HG03095 (cell line): ENCODE measurements at regions not wholly inside any gene's neighbourhood (a gene's known extent, or its start where the extent isn't known, plus 50 kb on each side); places are given as distances from the start of the nearest gene placed in this dataset.

Source experiments
- ATAC-seq: cut with Tn5 transposase; IDR thresholded peaks from one replicate; pipeline ENCODE4 v1.9.1; 2021; ENCODE audit warnings: moderate library complexity; ENCODE audit not compliant: unreplicated experiment

DNA sequence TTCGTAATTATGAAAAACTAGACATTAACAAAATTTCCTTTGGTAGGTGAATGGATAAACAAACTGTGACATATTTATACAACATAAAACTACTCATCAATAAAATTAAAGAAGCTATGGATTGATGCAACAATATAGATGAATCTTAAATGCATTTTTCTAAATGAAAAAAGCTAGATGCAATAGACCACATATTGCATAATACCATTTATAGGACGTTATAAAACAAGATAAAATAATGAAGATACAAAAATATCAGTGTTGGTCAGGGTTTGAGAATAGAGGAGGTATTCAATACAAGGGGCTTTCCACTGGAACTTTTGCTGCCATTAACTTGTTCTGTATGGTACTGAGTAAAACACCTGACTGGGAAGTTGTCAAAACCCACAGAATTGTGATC is 314.4 kb downstream of the GRB14 start:
- no peak for ATAC-seq

DNA sequence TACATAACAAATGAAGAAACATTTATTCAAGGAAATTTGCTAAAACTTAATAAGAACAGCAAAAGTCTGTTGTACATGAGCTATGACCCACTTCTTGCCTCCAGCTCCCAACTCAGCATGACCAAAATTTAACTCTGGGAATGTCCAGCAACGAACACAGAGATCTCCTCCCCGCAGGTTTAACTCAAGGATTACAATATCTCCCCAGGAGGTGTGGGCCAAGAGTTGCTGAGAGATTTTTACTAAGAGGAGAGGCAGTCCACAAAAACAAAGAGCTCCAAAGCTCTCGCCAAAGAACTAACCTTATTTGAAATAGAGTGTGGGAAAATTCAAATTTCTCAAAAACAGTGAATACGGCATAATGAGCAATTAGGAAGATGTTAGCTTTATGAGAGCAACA is 318.5 kb downstream of the GRB14 start:
- ATAC-seq, result no peak

DNA sequence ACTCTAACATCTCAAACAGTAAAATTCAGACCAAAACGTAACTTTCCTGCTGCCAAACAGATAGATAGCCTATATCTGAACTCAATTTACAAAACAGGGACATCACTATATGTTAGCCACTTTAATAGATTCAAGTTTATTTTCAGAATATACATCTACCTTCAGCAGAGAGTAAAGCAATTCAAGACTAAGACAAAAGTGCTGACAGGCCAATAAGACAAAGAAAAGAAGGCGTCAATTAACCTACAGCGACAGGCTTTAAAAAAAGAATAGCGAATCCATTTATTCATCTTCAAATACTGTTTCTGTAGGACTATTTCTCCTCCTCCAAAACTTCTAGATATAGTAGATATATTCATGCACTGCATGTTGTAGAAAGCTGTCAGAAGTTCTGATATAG is 333.0 kb downstream of the GRB14 start:
- ATAC-seq, result no peak

DNA sequence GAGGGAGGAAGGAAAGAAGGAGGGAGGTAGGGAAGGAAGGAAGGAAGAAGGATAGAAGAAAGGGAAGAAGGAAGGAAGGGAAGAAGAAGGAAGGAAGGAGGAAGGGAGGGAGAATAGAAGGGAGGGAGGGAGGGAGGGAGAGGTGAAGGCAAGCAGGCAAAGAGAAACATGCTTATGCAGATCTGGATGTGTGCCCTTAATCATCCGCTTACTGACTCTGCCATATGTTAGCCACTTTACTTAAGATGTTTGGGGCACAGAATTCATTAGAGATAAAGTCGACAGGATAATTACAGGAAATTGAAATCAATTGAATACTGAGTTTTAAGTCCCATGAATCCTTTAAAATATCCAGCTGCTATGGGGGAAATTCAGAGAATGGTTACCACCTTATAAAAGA is 334.2 kb downstream of the GRB14 start:
- ATAC-seq, result no peak

DNA sequence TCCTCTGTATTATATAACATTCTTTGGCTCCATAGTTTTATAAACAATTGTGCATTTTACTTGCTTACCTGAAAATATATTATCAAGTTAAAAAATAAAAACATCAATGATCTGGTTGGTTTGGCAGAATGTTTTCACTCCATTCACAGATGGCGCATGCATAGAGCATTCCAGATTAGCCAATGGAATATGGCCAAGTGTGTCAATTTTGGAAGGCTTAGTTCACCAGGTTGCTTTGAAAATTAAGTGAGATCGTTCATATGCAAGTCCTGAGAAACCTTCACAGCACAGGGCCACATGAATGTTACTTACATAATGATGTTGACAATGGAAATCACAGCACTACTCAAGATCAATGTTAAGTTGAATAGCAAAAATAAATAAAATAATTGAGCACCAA is 335.7 kb downstream of the GRB14 start:
- ATAC-seq, result no peak

DNA sequence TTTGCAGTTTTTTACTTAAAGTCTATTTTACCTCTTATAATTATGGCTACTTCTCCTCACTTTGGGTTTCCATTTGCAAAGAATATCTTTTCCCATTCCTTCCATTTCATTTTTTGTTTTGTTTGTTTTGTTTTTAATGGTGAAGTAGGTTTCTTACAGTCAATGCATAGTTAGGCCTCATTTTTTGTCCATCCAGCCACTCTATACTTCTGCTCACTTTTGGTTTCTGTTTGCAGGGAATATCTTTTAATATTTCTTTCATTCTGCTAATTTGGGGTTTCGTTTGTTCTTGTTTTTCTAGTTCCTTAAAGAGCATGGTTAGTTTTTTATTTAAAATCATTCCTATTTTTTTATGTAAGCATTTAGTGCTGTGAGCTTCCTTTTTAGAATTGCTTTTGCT is 339.4 kb downstream of the GRB14 start:
- no peak for ATAC-seq

DNA sequence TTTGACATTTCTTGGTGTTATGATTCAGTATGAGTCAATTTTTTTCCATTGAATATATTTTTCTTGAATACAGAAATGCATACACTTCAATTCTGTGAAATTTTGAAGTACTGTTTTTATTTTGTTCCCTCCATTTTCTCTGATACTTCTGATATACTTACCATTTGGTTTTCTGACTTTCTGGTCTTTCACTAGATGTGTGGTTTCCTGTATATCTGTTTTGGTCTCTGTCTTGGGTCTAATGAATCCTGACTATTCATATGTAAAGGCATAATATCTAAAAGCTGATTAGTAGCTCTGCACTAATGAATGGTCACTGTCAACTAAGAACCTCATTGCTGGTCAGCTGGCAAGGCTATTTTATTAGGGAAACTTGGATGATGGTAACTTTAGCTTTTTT is 345.6 kb downstream of the GRB14 start:
- no peak for ATAC-seq

DNA sequence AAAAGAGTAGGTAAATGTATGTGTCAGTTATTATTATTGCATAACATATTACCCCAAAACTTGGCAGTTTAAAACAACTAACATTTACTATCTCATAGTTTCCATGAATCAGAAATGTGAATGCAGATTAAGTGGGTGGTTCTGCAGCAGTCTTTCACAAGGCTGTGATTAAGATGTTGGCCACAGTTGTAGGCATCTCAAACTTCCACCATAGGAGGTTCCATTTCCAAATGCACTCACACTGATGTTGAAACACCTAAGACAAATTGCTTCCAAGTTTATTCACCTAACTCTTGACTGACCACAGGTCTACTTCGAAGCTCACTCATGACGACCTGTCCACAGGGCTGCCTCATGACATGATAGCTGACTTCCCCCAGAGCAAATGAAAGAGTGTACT is 360.8 kb downstream of the GRB14 start:
- ATAC-seq, result no peak

DNA sequence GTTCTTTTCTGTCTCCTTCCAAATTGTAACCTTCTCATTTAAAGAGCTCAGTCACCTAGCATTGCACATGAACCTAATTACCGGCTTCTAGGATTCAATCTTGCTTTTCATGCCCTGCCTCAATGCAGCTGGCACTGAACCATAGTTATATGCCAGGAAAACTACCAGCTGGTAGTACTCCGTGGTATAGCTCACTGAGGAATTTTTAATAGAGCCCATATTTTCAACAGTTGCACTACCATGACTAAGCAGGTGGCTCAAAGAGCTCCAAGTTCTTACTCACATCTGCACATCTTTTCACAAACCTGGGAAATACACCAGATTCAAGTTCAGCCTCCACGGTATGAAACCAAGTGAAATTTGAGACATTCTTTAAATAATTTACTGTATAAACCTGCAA is 363.5 kb downstream of the GRB14 start:
- ATAC-seq, result no peak

DNA sequence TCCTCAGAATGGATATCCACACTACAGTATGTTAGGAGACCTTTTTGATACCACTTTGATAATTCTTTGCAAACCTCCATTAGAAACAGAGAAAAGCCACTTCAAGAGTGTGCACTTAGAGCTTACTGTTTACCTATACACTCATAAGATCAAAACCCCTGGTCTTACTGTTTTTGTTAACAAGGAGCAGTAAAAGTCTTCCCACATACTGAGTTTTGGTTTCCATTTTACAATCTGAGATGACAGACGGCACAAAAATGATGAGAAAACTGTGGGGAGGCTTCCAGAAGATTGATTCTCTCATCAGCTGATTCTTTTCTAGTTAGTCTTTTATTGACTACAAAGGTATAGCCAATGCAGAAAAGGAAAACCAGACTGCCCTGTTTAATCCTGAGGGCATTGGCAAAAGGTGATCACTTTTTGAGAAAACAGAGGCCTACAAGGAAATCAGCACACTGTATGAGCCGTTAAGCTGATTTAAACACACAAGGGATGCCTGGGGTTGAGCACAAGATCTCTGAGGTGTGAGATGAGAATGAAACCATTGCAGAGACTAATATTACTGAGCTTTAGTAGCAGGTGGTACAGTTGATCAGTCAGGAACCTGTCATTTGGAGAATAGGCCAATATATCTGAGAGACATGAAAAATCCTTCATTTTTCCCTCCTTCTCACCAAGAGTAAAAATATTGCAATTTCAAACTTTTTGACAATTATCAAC is 368.6 kb downstream of the GRB14 start:
- ATAC-seq, result peak; percentile 95

DNA sequence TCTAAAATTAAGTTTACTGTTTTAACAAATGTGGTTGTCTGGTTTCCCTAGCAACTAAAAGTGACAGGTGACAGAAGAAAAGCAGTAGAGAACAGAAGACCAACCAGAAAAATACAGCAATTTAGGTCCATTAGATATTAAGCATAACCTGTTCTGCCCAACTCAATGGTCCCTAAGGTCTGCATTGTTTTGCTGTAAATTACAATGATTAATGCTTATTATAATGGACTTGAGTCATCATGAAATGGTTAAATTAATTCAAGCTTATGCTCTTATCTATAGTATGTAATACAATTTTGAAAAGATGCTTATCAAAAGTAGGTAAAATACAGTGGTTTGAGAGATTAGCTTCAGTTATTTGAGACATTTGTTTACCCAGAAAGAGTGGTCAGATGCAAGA is 378.0 kb downstream of the GRB14 start:
- no peak for ATAC-seq

DNA sequence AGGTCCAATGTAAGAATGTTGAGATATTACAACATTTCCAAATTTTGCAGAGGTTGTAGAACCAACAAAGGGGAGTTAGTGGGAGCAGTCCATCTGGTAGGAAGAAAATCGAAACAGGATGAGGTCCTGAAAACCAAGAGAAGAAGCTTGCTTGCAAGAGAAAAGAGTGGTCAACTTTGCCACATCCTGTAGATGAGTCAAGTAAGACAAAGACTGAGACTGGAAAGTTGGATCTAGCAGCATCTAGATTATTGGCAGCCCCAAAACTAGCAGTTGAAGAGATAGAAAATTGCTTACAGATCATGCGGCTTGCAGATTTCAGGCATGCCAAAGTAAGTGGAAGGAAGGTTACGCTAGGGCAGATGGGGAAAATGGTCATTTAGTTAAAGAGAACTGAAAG is 378.9 kb downstream of the GRB14 start:
- ATAC-seq, result no peak

DNA sequence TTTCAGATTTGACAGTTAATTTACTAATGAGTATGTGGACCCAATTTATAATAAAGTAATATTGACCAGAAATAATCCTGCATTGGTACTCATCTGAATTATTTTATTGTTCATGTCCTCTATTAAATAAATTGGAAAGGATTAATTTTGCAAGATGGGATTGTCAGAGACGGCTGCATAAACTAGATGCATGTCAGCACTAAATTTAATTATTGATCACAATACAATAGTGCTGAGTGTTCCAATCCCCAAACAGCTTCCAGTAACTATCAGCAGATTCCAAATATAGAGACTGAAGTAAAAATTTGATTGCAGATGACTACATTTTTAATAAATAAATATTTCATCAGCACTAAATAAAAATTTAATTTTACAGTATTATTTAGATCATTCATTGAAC is 387.2 kb downstream of the GRB14 start:
- no peak for ATAC-seq

DNA sequence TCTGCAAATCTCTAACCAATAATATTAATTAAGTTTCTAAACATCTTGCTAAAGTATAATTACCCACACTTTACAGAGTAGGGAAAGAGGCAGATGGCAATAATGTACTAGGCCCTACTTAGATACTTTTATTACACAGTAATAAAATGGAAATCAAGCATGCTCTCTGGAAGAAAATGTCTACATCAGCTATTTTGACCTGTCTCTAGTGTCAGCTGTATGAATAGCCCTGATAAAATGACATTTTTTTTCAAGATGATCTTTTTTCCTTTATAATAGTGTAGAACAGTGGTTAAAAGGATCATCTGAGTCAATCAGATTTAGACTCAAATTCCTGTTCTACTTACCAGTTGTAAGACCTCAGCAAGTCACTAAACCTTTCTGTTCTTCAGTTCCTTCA is 397.3 kb downstream of the GRB14 start:
- ATAC-seq, result no peak

DNA sequence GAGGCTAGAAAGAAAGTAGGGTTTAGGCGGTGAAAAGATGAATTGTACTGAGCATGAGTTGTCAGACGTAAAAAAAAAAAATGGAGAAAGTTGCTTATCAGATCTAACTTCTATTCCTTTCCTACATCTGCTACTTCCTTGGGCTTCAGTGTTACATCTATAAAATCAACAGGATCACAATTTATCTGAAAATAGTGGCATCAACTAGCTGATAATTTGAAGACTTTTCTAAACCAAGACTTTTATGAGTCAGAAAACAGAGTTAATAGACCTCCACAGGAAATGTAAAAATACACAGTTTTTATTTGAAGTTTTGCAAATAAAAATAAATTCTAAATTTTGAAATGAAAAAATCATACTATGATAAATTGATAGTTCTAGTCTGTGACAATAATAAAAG is 399.8 kb downstream of the GRB14 start:
- no peak for ATAC-seq

DNA sequence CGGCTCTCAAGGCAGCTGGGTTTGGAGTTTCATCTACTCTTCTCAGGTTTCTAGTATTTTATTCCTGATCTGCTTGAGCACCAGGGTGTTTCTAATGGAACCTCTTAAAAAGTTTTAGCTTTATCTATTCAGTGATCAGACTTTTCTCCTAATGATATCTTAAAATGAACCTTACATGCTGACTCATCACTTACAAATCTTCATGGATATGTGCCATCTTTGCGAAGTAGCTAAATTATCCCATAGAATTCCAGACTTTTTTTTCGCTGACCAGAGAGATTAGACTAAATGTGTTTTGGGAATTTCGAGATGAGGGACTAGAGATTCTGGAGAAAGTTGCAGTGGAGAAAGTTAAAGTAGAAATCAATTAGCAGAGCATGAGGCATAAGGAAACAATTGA is 401.0 kb downstream of the GRB14 start:
- ATAC-seq, result no peak

DNA sequence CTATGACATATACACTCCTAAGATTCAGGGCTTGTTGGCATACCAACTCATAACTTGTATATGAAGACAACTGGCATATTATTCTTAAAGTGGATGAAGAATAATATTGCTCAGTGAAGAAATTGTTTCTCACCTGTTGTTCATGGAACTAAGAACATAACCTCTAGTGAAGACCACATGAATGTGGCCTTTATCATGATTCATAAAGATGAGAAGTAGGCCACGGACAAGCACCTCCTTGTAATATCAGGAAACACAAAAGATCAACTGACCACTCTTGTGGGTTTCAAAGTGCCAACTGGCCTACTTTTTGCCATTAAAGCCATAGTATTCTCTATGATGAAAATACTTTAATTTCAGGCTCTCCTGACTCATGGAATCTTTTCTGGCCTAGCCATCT is 407.4 kb downstream of the GRB14 start:
- ATAC-seq, result no peak

DNA sequence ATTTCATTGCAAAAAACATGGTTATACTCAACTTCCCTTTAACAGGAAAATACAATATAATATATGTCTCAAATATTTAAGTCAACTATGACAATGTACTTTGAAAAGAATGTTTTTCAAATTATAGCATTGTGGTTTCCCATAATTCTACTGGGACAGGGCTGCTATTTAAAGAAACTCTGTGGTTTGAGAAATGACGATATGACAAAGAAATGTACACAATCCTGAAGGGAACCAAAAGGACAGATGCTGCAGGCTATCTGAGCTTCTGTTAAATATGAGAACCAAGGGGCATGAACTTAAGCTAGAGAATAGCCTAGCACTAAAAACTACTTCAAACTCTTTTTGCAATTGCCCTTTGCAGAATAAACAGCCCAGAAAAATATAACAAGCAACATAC is 415.9 kb downstream of the GRB14 start:
- no peak for ATAC-seq

DNA sequence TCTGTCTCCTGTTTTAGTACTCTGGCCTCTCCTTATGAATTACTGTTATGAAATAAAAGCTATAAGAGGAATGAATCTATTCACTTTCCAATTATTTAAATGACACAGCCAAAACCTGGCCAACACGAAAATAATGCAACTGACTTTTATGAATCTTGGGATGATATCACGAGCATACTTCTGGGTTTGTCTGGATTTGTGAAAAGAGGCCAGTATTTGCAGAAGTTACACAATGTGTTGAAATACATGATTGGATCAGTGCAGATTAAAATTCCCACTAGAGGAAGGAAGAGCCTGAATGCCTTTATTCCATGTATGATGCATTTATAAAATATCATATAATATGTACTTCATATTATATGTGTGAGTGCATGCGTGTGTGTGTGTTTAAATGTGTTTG is 418.2 kb downstream of the GRB14 start:
- ATAC-seq, result no peak

DNA sequence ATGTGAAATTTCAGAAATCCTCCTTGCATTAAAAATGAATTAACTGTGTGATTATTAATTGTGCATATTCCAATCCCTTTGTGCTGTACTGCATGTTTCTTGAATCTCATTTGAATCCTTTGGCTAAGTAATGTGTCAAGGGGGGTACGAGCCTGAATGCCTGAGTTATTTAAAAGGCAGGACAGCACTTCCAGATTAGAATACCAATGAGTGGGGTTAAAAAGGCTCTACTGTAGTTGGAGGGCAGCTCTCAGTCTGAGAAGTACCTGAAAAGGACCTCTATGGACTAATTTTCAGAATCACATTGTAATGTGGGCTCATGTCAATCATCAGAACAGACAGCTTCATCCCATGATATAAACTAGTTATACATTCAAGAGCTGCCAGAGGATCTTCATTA is 423.0 kb downstream of the GRB14 start:
- ATAC-seq, result no peak

DNA sequence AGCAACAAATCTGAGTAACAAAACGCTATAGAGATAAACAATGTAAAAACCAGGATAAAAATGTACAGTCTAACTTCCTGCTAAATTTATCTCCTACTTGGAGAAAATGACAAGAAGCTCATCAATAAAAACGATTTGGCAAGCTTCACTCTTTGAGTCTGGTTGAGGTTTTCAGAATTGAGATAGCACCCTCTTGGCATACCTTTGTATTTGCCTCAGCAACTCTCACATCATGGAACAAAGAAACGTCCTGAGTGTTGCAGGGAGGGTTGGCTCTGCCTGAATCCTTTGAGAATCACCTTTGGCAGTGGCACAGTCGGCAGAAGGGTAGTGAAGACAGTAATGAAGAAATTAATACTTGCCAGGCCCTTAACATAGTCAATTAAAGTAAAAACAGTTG is 430.6 kb downstream of the GRB14 start:
- ATAC-seq, result no peak

DNA sequence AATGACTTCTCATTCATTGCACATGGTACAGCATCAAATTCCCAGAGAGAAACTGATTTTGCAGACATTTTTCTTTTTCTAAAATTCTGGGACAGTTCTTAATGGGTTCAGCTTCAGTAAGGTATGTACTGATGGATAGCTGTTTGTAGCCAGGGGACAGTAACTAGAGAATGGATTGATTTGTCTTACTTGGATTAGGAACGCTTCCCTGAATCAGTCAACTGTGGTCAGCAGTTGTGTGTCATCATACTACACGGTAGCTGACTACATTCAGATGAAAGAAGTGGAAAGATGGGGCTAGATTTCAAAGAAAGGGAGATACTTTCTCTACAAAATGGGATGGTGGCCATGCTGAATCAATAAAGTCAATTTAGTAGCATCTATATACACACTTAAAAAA is 431.4 kb downstream of the GRB14 start:
- ATAC-seq, result no peak

DNA sequence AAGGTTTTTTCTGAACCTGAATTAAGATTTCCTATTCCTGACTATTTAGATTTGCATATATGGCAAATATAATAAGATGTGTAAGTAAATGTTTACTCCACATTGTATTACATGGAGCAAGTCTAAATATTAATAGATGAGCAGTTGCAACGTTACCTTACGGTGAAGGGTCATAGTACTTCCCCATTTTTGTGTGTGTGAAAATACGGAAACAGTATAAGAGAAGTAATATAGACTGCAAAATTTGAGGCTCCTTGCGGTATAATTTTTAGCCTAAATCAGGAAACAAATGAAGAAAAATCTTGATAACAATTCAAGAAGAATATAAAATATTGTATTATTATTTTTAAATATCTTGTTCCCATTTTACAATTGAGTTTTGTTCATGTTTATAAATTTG is 434.2 kb downstream of the GRB14 start:
- no peak for ATAC-seq

DNA sequence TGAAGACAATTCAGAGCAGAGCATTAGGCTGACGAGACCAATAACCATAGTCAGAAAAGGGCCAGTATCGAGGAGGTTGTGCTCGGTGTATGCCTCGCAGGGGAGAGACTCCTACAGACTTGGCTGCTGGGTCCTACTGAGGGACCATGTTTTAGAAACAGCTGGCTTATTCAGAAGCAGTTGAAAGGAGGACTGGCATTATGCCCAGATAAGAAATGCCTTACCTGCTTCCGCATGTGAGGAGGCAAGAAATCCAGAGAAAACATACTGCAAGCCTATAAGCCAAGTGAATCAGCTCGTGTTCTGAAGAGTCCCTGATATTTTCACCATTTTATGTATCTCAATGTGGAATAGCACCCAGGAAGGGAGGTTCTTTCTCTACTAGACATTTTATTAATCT is 434.7 kb downstream of the GRB14 start:
- ATAC-seq, result no peak
